CD4-positive, alpha-beta T cell (primary cell): ENCODE measurements at regions not wholly inside any gene's neighbourhood (a gene's known extent, or its start where the extent isn't known, plus 50 kb on each side); places are given as distances from the start of the nearest gene placed in this dataset.

ENCODE experiments used
- ATAC-seq: fragments of 200-7000 bp; cut with Tn5 transposase; one replicate; pipeline ENCODE4 v1.10.0; 2022; ENCODE audit warnings: mild to moderate bottlenecking; ENCODE audit not compliant: poor library complexity
- CTCF ChIA-PET: fragments of 350-600 bp; sonication (Branson Sonifier 250); formaldehyde crosslinking; loops from one replicate; lab custom pipeline; 2021; ENCODE audit warnings: antibody characterized with exemption, inconsistent platforms; lab: Charles Lee
- POLR2A ChIA-PET: fragments of 350-600 bp; sonication (Branson Sonifier 250); formaldehyde crosslinking; loops from one replicate; lab custom pipeline; 2021; ENCODE audit warnings: antibody characterized with exemption, inconsistent platforms; lab: Charles Lee
- DNase-seq, 14 experiments: peaks; one replicate each; pipeline ENCODE4 v3.0.0-alpha.2; 2013 to 2020; ENCODE audit warnings: mixed read lengths in 2 of 14
- H3K27ac ChIP-seq, 2 donors: one replicate each; pipeline versions ENCODE4 v1.5.1 to v1.7.0; 2013; ENCODE audit warnings: low read length in 2 of 2, low read depth in 1 of 2, mild to moderate bottlenecking in 1 of 2
- H3K27me3 ChIP-seq, 2 experiments: 1 replicate in 1 of 2; 2 replicates in 1 of 2; pipeline versions ENCODE4 v1.6.1 to v1.7.0; 2013; ENCODE audit warnings: low read length in 2 of 2, control low read depth in 1 of 2, mild to moderate bottlenecking in 1 of 2, moderate library complexity in 1 of 2; ENCODE audit not compliant: insufficient read depth in 2 of 2, control insufficient read depth in 1 of 2
- H3K36me3 ChIP-seq: one replicate; pipeline ENCODE4 v1.6.1; 2013; ENCODE audit warnings: low read length, control low read depth; ENCODE audit not compliant: insufficient read depth
- H3K4me1 ChIP-seq: one replicate; pipeline ENCODE4 v1.6.1; 2013; ENCODE audit warnings: low read length, control low read depth; ENCODE audit not compliant: insufficient read depth
- H3K4me3 ChIP-seq: one replicate; pipeline ENCODE4 v1.5.1; 2013; ENCODE audit warnings: mild to moderate bottlenecking, low read length, moderate library complexity
- H3K9me3 ChIP-seq, 2 experiments: 1 replicate in 1 of 2; 2 replicates in 1 of 2; pipeline versions ENCODE4 v1.6.1 to v1.7.0; 2013; ENCODE audit warnings: low read length in 2 of 2, mild to moderate bottlenecking in 2 of 2, control low read depth in 1 of 2, moderate library complexity in 1 of 2; ENCODE audit not compliant: control insufficient read depth in 1 of 2, insufficient read depth in 1 of 2
- H3K27ac Mint-ChIP-seq: one replicate; pipeline ENCODE4 v1.8.0; 2020; ENCODE audit warnings: mixed read lengths
- H3K27me3 Mint-ChIP-seq: one replicate; pipeline ENCODE4 v1.8.0; 2021; ENCODE audit warnings: mixed read lengths
- H3K36me3 Mint-ChIP-seq: one replicate; pipeline ENCODE4 v1.8.0; 2021; ENCODE audit warnings: low read depth, mixed read lengths
- H3K4me1 Mint-ChIP-seq: one replicate; pipeline ENCODE4 v1.8.0; 2021; ENCODE audit warnings: low read depth, mixed read lengths
- H3K4me3 Mint-ChIP-seq: one replicate; pipeline ENCODE4 v1.8.0; 2020; ENCODE audit warnings: mild to moderate bottlenecking, mixed read lengths
- H3K9me3 Mint-ChIP-seq: one replicate; pipeline ENCODE4 v1.8.0; 2020; ENCODE audit warnings: mixed read lengths
- CTCF ChIP-seq: fragments of 200-600 bp; IDR thresholded peaks from one replicate; pipeline ENCODE4 v1.8.0; 2022; ENCODE audit warnings: antibody characterized with exemption, mild to moderate bottlenecking
- intact Hi-C, 2 experiments: fragments of 100-400 bp; cut with DNase I in 1 of 2; cut with micrococcal nuclease in 1 of 2; formaldehyde crosslinking; loops; one replicate each; pipeline versions ENCODE4 v1.15.1 to v1.9.0; 2023 to 2025; cut with DNase I, micrococcal nuclease

- no peaks in the 10 kb centered on the region for H3K9me3 Mint-ChIP-seq
- no peak overlapping the region for H3K4me3 Mint-ChIP-seq
- intact Hi-C loops = no loop called here
- Histone ChIP-seq H3K27ac (no peak overlapping the region), H3K36me3 (no peaks in the 10 kb centered on the region), H3K4me3 (no peak overlapping the region), H3K4me1 (no peaks in the 10 kb centered on the region), H3K9me3 (no peaks in the 10 kb centered on the region), H3K27me3 (no peaks in the 10 kb centered on the region)
- H3K27ac Mint-ChIP-seq = no peak overlapping the region
- ATAC-seq (no peak), DNase-seq (no peak)
- POLR2A ChIA-PET = no interaction called here
- H3K4me1 Mint-ChIP-seq = no peaks in the 10 kb centered on the region
- H3K27me3 Mint-ChIP-seq = peaks cover 7% of the 10 kb centered on the region
- CTCF ChIA-PET = no interaction called here
- TF ChIP-seq CTCF = no peak
- no peaks in the 10 kb centered on the region for H3K36me3 Mint-ChIP-seq
Measured at GRCh38 chr12:45598336-45598735, 131.2 kb upstream of the ARID2 start.

GRCh38 chr12:45598761-45599160, 130.7 kb upstream of the ARID2 start:
- no peaks in the 10 kb centered on the region for H3K27me3 ChIP-seq
- DNase-seq (no peak), ATAC-seq (no peak)
- Mint-ChIP-seq H3K4me1 (no peaks in the 10 kb centered on the region), H3K27ac (no peak overlapping the region), H3K4me3 (no peak overlapping the region), H3K9me3 (no peaks in the 10 kb centered on the region), H3K27me3 (peaks cover 7% of the 10 kb centered on the region), H3K36me3 (no peaks in the 10 kb centered on the region)
- H3K36me3 ChIP-seq = no peaks in the 10 kb centered on the region
- no peak overlapping the region for H3K27ac ChIP-seq
- H3K9me3 ChIP-seq = no peaks in the 10 kb centered on the region
- no peak for TF ChIP-seq CTCF
- H3K4me1 ChIP-seq = no peaks in the 10 kb centered on the region
- ChIA-PET POLR2A (no interaction called here), CTCF (no interaction called here)
- H3K4me3 ChIP-seq = no peak overlapping the region
- intact Hi-C loops = no loop called here

DNA sequence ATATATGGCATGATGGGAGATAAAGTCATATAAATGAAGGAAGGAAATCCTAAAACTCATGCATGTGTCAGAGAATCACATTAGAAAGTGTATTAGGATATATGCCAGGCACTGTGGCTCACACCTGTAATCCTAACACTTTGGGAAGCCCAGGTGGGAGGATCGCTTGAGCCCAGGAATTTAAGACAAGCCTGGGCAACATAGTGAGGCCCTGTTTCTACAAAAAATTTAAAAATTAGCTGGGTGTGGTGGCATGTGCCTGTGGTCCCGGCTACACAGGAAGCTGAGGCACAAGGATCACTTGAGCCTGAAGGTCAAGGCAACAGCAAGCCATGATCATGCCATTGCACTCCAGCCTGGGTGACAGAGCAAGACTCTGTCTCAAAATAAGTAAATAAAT, 130.3 kb upstream of the ARID2 start:
- no peaks in the 10 kb centered on the region for H3K9me3 ChIP-seq
- no peak overlapping the region for H3K27ac ChIP-seq
- Mint-ChIP-seq H3K9me3 (no peaks in the 10 kb centered on the region), H3K27me3 (peaks cover 7% of the 10 kb centered on the region), H3K36me3 (no peaks in the 10 kb centered on the region), H3K4me1 (no peaks in the 10 kb centered on the region), H3K4me3 (no peak overlapping the region), H3K27ac (no peak overlapping the region)
- ATAC-seq (no peak), DNase-seq (no peak)
- ChIA-PET POLR2A (no interaction called here), CTCF (no interaction called here)
- H3K36me3 ChIP-seq = no peaks in the 10 kb centered on the region
- intact Hi-C loops = no loop called here
- no peaks in the 10 kb centered on the region for H3K4me1 ChIP-seq
- no peaks in the 10 kb centered on the region for H3K27me3 ChIP-seq
- no peak for TF ChIP-seq CTCF
- no peak overlapping the region for H3K4me3 ChIP-seq
